Activated CD4-positive, alpha-beta memory T cell treated with anti-CD3 and anti-CD28 coated beads for 36 hours (primary cell): ENCODE measurements at regions not wholly inside any gene's neighbourhood (a gene's known extent, or its start where the extent isn't known, plus 50 kb on each side); places are given as distances from the start of the nearest gene placed in this dataset.
"Not testable (repeated sequence)": the region's sequence is repeated elsewhere in the genome, so short reads cannot be mapped to it uniquely, and the experiment has no call there.

ENCODE experiments used
- CTCF ChIA-PET: fragments of 350-600 bp; sonication (Branson Sonifier 250); formaldehyde crosslinking; loops from one replicate; lab custom pipeline; 2021; ENCODE audit warnings: antibody characterized with exemption, inconsistent platforms; lab: Charles Lee
- POLR2A ChIA-PET: fragments of 350-600 bp; sonication (Branson Sonifier 250); formaldehyde crosslinking; loops from one replicate; lab custom pipeline; 2021; ENCODE audit warnings: antibody characterized with exemption; lab: Charles Lee
- DNase-seq: peaks from one replicate; pipeline ENCODE4 v3.0.0-alpha.2; 2020
- H3K27ac Mint-ChIP-seq: one replicate; pipeline ENCODE4 v1.8.0; 2021; ENCODE audit warnings: mixed read lengths
- H3K27me3 Mint-ChIP-seq: one replicate; pipeline ENCODE4 v1.8.0; 2021; ENCODE audit warnings: mixed read lengths
- H3K36me3 Mint-ChIP-seq: one replicate; pipeline ENCODE4 v1.8.0; 2021; ENCODE audit warnings: mixed read lengths
- H3K4me1 Mint-ChIP-seq: one replicate; pipeline ENCODE4 v1.8.0; 2021; ENCODE audit warnings: low read depth, mixed read lengths
- H3K4me3 Mint-ChIP-seq: one replicate; pipeline ENCODE4 v1.8.0; 2021; ENCODE audit warnings: mild to moderate bottlenecking, mixed read lengths
- H3K9me3 Mint-ChIP-seq: one replicate; pipeline ENCODE4 v1.8.0; 2021; ENCODE audit warnings: mixed read lengths
- intact Hi-C: fragments of 100-400 bp; cut with micrococcal nuclease; formaldehyde crosslinking; loops from one replicate; pipeline ENCODE4 v1.15.1; 2023

GRCh38 chrX:47302396-47302795 is 68.0 kb upstream of the ZNF157 start:
- H3K27ac Mint-ChIP-seq = no peak overlapping the region
- no peaks in the 10 kb centered on the region for H3K27me3 Mint-ChIP-seq
- H3K4me3 Mint-ChIP-seq = no peak overlapping the region
- no peak for DNase-seq
- no peaks in the 10 kb centered on the region for H3K36me3 Mint-ChIP-seq
- ChIA-PET POLR2A (no interaction called here), CTCF (no interaction called here)
- H3K9me3 Mint-ChIP-seq = no peaks in the 10 kb centered on the region
- intact Hi-C loops = no loop called here
- no peaks in the 10 kb centered on the region for H3K4me1 Mint-ChIP-seq

DNA sequence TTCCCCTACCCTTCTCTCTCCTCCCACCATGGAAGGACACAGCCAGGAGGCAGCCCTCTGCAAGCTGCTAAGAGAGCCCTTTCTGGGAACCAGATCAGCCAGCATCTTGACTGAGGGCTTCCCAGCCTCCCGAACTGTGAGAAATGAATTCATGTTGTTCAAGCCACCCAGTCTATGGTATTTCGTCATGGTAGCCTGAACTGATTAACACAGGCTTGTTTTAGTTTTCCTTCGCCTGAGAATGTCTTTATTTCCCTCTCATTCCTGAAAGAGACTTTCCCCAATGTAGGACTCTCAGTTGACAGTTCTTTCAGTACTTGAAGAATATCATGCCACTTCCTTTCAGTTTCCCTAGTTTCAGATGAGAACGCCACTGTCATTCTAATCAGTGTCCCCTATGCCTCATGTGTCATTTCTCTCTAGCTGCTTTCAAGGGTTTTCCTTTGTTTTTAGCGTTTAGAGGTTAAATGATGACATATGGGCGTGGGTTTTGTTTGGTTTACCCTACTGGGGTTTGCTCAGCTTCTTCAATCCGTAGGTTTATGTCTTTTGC is 63.8 kb upstream of the ZNF157 start:
- H3K27me3 Mint-ChIP-seq, H3K4me1 Mint-ChIP-seq: not testable (repeated sequence)

GRCh38 chrX:47311932-47312774 is 58.2 kb upstream of the ZNF157 start:
- intact Hi-C loops = loop anchor here (1.0 to 10.0 kb wide), 5 partner anchors 73 to 210 kb away; partner anchors contain the start of genes CDK16, UBA1 and USP11
- Mint-ChIP-seq H3K36me3 (no peaks in the 10 kb centered on the region), H3K27ac (no peak overlapping the region), H3K4me3 (no peak overlapping the region), H3K9me3 (no peaks in the 10 kb centered on the region), H3K27me3 (no peaks in the 10 kb centered on the region), H3K4me1 (no peaks in the 10 kb centered on the region)
- peak; percentile 73 for DNase-seq
- POLR2A ChIA-PET = interaction anchor here (0.7 kb wide), 1 partner anchor 94 kb away, joined by 3 read pairs; the partner anchor contains the start of gene CDK16
- CTCF ChIA-PET = interaction anchor here (0.6 to 2.6 kb wide), 10 partner anchors 18 to 286 kb away, joined by 3 to 15 read pairs (median 3); no protein-coding TSS in a partner anchor

More for the DNA sequence above, 63.8 kb upstream of the ZNF157 start:
- CTCF ChIA-PET = interaction anchor here (0.7 kb wide), 1 partner anchor 154 kb away, joined by 3 read pairs; no protein-coding TSS in a partner anchor
- DNase-seq, POLR2A ChIA-PET, H3K4me3 Mint-ChIP-seq, H3K36me3 Mint-ChIP-seq, H3K27ac Mint-ChIP-seq, intact Hi-C loops, H3K9me3 Mint-ChIP-seq: not testable (repeated sequence)

GRCh38 chrX:47313056-47313455 is 57.3 kb upstream of the ZNF157 start:
- ChIA-PET CTCF (interaction anchor here (0.6 to 2.6 kb wide), 6 partner anchors 71 to 285 kb away, joined by 3 to 15 read pairs (median 3); no protein-coding TSS in a partner anchor), POLR2A (no interaction called here)
- no peak overlapping the region for H3K4me3 Mint-ChIP-seq
- no peaks in the 10 kb centered on the region for H3K4me1 Mint-ChIP-seq
- no peaks in the 10 kb centered on the region for H3K36me3 Mint-ChIP-seq
- intact Hi-C loops = loop anchor here (5.0 to 10.0 kb wide), 4 partner anchors 72 to 209 kb away; partner anchors contain the start of genes CDK16 and USP11
- no peaks in the 10 kb centered on the region for H3K9me3 Mint-ChIP-seq
- no peaks in the 10 kb centered on the region for H3K27me3 Mint-ChIP-seq
- H3K27ac Mint-ChIP-seq = no peak overlapping the region
- no peak for DNase-seq

- ChIA-PET POLR2A (no interaction called here), CTCF (no interaction called here)
- no peaks in the 10 kb centered on the region for H3K4me1 Mint-ChIP-seq
- intact Hi-C loops = loop anchor here (10.0 kb wide), 1 partner anchor 68 kb away; no protein-coding TSS in a partner anchor
- no peak for DNase-seq
- H3K27me3 Mint-ChIP-seq = no peaks in the 10 kb centered on the region
- no peaks in the 10 kb centered on the region for H3K9me3 Mint-ChIP-seq
- H3K27ac Mint-ChIP-seq = no peak overlapping the region
- no peaks in the 10 kb centered on the region for H3K36me3 Mint-ChIP-seq
- H3K4me3 Mint-ChIP-seq = no peak overlapping the region
Measured at GRCh38 chrX:47316276-47317025, 53.9 kb upstream of the ZNF157 start.
